ENCODE measurements at regions not wholly inside any gene's neighbourhood (a gene's known extent, or its start where the extent isn't known, plus 50 kb on each side); places are given as distances from the start of the nearest gene placed in this dataset.
"Not testable (repeated sequence)": the region's sequence is repeated elsewhere in the genome, so short reads cannot be mapped to it uniquely, and the experiment has no call there.

GRCh38 chr2:37753758-37754157 lies 82.3 kb upstream of the CDC42EP3 start:
- peaks cover 0 to 4% (median 0%) of the 10 kb centered on the region in 3 donors for H3K4me1 ChIP-seq (ENCODE audit: control insufficient read depth in 2 of 3, insufficient read depth in 2 of 3, low read depth in 1 of 3, low read length in 3 of 3)
- TF ChIP-seq CTCF (IDR thresholded peaks at IDR 0.05; ENCODE audit: borderline replicate concordance, extremely low read depth, insufficient read depth), result no peak
- no peaks in the 10 kb centered on the region for H3K36me3 ChIP-seq (ENCODE audit: control insufficient read depth in 2 of 3, insufficient read depth in 3 of 3, low read length in 3 of 3)
- H3K9ac ChIP-seq (ENCODE audit: low read length in 3 of 3), result no peak overlapping the region
- no peak overlapping the region for H3K4me3 ChIP-seq (ENCODE audit: low read length in 3 of 3)
- FAIRE-seq (no peak), DNase-seq (no peak)
- H3K27ac ChIP-seq (ENCODE audit: low read depth in 2 of 2, low read length in 2 of 2), result no peak overlapping the region
- no peaks in the 10 kb centered on the region for H3K9me3 ChIP-seq (ENCODE audit: control insufficient read depth in 2 of 3, insufficient read depth in 1 of 3, low read length in 3 of 3)
- intact Hi-C loops (cut with DNase I), result no loop called here
- H3K27me3 ChIP-seq (ENCODE audit: control insufficient read depth, insufficient read depth, low read length), result no peaks in the 10 kb centered on the region

GRCh38 chr2:37755961-37756559 lies 84.6 kb upstream of the CDC42EP3 start:
- FAIRE-seq; H3K36me3 ChIP-seq (ENCODE audit: control insufficient read depth in 2 of 3, insufficient read depth in 3 of 3, low read length in 3 of 3): not testable (repeated sequence)

DNA sequence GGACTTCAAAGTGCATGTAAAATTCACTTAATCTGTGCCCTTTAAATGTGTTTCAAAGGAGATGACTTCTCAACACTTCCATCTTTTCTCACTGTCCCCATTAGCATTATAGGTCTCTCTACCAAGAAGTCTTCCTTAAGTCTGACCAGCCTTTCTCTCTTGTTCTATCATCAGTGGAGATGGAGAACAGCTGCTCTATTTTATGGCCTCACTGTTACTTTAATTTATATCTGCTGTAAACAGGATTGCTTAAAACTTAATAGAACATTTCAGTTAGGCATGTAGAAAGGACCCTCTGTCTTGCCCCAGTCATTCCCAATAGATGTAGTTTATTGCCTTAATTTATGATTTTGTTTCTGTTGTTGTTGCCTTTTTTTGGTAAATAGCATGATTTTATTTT lies 86.0 kb upstream of the CDC42EP3 start:
- H3K4me1 ChIP-seq (ENCODE audit: control insufficient read depth in 2 of 3, insufficient read depth in 2 of 3, low read depth in 1 of 3, low read length in 3 of 3); H3K9ac ChIP-seq (ENCODE audit: low read length in 3 of 3); FAIRE-seq; H3K27ac ChIP-seq (ENCODE audit: low read depth in 2 of 2, low read length in 2 of 2); H3K9me3 ChIP-seq (ENCODE audit: control insufficient read depth in 2 of 3, insufficient read depth in 1 of 3, low read length in 3 of 3); H3K36me3 ChIP-seq (ENCODE audit: control insufficient read depth in 2 of 3, insufficient read depth in 3 of 3, low read length in 3 of 3); H3K4me3 ChIP-seq (ENCODE audit: low read length in 3 of 3); intact Hi-C loops (cut with DNase I); H3K27me3 ChIP-seq (ENCODE audit: control insufficient read depth, insufficient read depth, low read length): not testable (repeated sequence)
- peak in 2 of 5 donors; percentile 73 to 86 for DNase-seq

More at GRCh38 chr2:37755961-37756559, 84.6 kb upstream of the CDC42EP3 start:
- H3K4me1 ChIP-seq (ENCODE audit: control insufficient read depth in 2 of 3, insufficient read depth in 2 of 3, low read depth in 1 of 3, low read length in 3 of 3); H3K4me3 ChIP-seq (ENCODE audit: low read length in 3 of 3); H3K9me3 ChIP-seq (ENCODE audit: control insufficient read depth in 2 of 3, insufficient read depth in 1 of 3, low read length in 3 of 3); H3K9ac ChIP-seq (ENCODE audit: low read length in 3 of 3); H3K27ac ChIP-seq (ENCODE audit: low read depth in 2 of 2, low read length in 2 of 2); DNase-seq; H3K27me3 ChIP-seq (ENCODE audit: control insufficient read depth, insufficient read depth, low read length); intact Hi-C loops (cut with DNase I): not testable (repeated sequence)

DNA sequence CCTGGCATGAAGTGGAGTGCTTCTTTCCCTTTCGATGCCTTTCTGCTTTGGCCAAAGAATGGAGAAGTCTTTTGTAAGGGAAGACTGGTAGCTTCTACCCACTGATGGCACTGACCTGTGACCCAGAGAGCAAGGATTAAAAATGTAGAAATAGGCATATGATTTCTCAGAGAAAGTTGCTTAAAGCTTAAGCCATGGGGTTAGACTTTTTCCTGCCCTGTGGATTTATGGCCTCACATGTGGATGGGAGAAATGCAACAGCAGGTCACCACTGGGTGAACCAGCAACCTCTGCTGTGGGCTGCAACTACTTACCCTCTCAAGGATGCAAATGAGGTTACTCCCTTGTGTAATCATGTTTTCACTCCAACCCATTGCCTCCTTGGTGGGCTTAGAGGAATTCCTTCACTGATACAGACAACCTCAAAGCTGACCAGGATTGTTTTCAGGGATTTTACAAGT lies 86.7 kb upstream of the CDC42EP3 start:
- H3K36me3 ChIP-seq (ENCODE audit: control insufficient read depth in 2 of 3, insufficient read depth in 3 of 3, low read length in 3 of 3); H3K27ac ChIP-seq (ENCODE audit: low read depth in 2 of 2, low read length in 2 of 2); H3K9me3 ChIP-seq (ENCODE audit: control insufficient read depth in 2 of 3, insufficient read depth in 1 of 3, low read length in 3 of 3); intact Hi-C loops (cut with DNase I); FAIRE-seq; H3K9ac ChIP-seq (ENCODE audit: low read length in 3 of 3); H3K4me1 ChIP-seq (ENCODE audit: control insufficient read depth in 2 of 3, insufficient read depth in 2 of 3, low read depth in 1 of 3, low read length in 3 of 3); H3K4me3 ChIP-seq (ENCODE audit: low read length in 3 of 3); H3K27me3 ChIP-seq (ENCODE audit: control insufficient read depth, insufficient read depth, low read length): not testable (repeated sequence)
- DNase-seq, result peak in 1 of 5 donors; percentile 46

DNA sequence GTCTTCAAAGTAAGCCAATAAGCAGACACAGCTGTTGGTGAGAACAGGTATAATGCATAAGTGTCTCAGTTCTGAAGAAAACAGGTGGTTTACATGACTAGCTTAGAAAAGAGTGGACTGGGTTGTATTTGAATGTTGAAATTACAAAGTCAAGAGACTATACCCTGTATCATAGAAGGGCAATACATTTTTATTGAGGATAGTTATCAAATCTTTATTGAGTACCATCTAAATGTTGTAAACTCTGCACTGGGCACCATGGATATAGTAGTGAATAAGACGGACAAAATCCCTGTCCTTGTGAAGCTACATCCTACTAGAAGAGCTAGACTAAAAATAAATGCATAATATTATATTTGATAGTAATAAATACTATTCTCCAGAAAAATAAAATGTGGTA lies 88.5 kb upstream of the CDC42EP3 start:
- DNase-seq; intact Hi-C loops (cut with DNase I); FAIRE-seq; H3K9me3 ChIP-seq (ENCODE audit: control insufficient read depth in 2 of 3, insufficient read depth in 1 of 3, low read length in 3 of 3); H3K4me3 ChIP-seq (ENCODE audit: low read length in 3 of 3); H3K36me3 ChIP-seq (ENCODE audit: control insufficient read depth in 2 of 3, insufficient read depth in 3 of 3, low read length in 3 of 3); H3K27ac ChIP-seq (ENCODE audit: low read depth in 2 of 2, low read length in 2 of 2); H3K4me1 ChIP-seq (ENCODE audit: control insufficient read depth in 2 of 3, insufficient read depth in 2 of 3, low read depth in 1 of 3, low read length in 3 of 3); H3K9ac ChIP-seq (ENCODE audit: low read length in 3 of 3); H3K27me3 ChIP-seq (ENCODE audit: control insufficient read depth, insufficient read depth, low read length): not testable (repeated sequence)

All from kidney (tissue), 13 donors.